Osteocyte (in vitro differentiated cells): ENCODE measurements at regions not wholly inside any gene's neighbourhood (a gene's known extent, or its start where the extent isn't known, plus 50 kb on each side); places are given as distances from the start of the nearest gene placed in this dataset.
"Not testable (repeated sequence)": the region's sequence is repeated elsewhere in the genome, so short reads cannot be mapped to it uniquely, and the experiment has no call there.

ENCODE experiments used
- DNase-seq: peaks from one replicate; pipeline ENCODE4 v3.0.0; 2021; ENCODE audit warnings: mixed read lengths; ENCODE audit not compliant: unreplicated experiment; ENCODE audit errors: extremely low spot score
- H3K27ac Mint-ChIP-seq: one replicate; pipeline ENCODE4 v1.8.0; 2021; ENCODE audit warnings: mild to moderate bottlenecking, mixed read lengths; ENCODE audit not compliant: unreplicated experiment
- H3K27me3 Mint-ChIP-seq: one replicate; pipeline ENCODE4 v1.8.0; 2021; ENCODE audit warnings: mixed read lengths; ENCODE audit not compliant: unreplicated experiment
- H3K36me3 Mint-ChIP-seq: one replicate; pipeline ENCODE4 v1.8.0; 2021; ENCODE audit warnings: mixed read lengths; ENCODE audit not compliant: unreplicated experiment
- H3K4me1 Mint-ChIP-seq: one replicate; pipeline ENCODE4 v1.8.0; 2021; ENCODE audit warnings: mixed read lengths; ENCODE audit not compliant: unreplicated experiment
- H3K4me3 Mint-ChIP-seq: one replicate; pipeline ENCODE4 v1.8.0; 2021; ENCODE audit warnings: mild to moderate bottlenecking, moderate library complexity, mixed read lengths; ENCODE audit not compliant: unreplicated experiment
- H3K9me3 Mint-ChIP-seq: one replicate; pipeline ENCODE4 v1.8.0; 2021; ENCODE audit warnings: mixed read lengths; ENCODE audit not compliant: unreplicated experiment
- TF ChIP-seq, protein P1 (sequence below): fragments of 200-600 bp; sonication (generic); IDR thresholded peaks from 2 replicates; pipeline ENCODE4 v1.5.0; 2021; ENCODE audit warnings: antibody characterized with exemption, mild to moderate bottlenecking, moderate library complexity

DNA sequence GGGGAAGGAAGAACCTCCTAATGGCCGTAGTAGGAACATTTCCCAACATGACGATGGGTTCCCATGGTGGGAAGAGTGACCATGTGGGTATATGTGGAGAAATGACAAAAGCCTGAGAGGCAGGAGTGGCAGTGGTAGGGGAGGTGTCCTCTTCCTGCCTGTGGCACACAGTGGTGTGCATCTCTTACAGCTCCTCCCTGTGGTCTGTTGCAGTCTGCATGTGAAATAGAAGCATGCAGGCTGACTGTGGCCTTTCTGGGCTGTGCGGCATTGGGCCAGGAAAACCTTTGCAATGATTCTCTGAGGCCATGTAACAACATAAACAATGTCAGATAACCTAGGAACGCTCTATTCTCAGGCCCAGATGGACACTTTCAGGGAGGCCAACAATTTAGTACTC is 84.0 kb downstream of the LACC1 start:
- Mint-ChIP-seq H3K4me1 (no peaks in the 10 kb centered on the region), H3K4me3 (no peak overlapping the region), H3K27me3 (no peaks in the 10 kb centered on the region), H3K9me3 (no peaks in the 10 kb centered on the region), H3K36me3 (no peaks in the 10 kb centered on the region), H3K27ac (no peak overlapping the region)
- no peak for DNase-seq
- TF ChIP-seq, protein P1, sequence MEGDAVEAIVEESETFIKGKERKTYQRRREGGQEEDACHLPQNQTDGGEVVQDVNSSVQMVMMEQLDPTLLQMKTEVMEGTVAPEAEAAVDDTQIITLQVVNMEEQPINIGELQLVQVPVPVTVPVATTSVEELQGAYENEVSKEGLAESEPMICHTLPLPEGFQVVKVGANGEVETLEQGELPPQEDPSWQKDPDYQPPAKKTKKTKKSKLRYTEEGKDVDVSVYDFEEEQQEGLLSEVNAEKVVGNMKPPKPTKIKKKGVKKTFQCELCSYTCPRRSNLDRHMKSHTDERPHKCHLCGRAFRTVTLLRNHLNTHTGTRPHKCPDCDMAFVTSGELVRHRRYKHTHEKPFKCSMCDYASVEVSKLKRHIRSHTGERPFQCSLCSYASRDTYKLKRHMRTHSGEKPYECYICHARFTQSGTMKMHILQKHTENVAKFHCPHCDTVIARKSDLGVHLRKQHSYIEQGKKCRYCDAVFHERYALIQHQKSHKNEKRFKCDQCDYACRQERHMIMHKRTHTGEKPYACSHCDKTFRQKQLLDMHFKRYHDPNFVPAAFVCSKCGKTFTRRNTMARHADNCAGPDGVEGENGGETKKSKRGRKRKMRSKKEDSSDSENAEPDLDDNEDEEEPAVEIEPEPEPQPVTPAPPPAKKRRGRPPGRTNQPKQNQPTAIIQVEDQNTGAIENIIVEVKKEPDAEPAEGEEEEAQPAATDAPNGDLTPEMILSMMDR = no peak

DNA sequence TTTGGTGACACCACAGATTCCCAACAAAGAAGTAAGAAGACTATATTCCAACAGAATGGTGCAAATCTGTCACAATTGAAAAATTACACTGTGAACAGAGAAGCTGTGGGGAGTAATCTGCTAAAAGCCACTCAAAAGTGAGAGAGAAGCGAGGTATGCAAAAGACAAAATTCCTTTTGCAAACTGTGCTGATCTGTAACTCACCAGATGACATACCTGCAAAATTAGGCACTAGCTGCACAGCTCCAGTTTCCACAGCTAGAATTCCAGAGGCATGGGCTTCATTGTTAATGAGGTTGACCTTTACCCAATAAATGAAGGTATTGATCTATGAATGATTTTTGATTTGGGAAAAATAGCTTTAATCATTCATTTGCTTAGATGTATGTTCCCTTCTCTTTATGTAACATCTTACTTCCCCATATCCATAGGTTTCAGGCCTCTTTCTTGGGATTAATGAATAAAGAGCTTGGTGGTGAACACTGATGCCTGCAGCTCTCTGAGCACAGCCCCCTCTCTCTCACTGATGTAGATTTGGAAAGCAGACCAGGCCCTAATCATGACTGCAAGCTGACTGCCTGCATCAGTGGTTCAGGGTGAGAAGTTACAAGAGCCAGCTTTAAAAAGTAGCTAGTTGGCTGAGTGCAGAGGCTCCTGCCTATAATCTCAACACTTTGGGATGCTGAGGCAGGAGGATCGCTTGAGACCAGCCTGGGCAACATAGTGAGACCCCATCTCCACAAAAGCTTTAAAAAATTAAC is 85.2 kb downstream of the LACC1 start:
- Mint-ChIP-seq H3K27ac (no peak overlapping the region), H3K4me1 (no peaks in the 10 kb centered on the region), H3K9me3 (no peaks in the 10 kb centered on the region), H3K36me3 (no peaks in the 10 kb centered on the region), H3K4me3 (no peak overlapping the region), H3K27me3 (no peaks in the 10 kb centered on the region)
- TF ChIP-seq, protein P1 = no peak
- DNase-seq = no peak

DNA sequence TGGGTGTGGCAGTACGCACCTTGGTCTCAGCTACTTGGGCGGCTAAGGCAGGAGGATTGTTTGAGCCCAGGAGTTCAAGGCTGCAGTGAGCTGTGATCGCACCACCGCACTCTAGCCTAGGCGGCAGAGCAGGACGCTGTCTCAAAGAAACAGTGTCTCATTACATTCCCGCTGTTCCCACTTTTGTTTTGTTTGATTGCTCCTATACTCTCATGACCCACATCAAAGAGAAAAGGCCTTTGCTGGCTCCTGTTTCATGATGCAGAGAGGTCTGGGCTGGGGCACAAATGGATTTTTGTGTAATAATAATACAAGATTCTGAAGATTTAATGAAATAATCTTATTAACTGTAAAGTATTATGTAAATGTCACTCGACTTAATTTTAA is 85.7 kb downstream of the LACC1 start:
- Mint-ChIP-seq H3K9me3 (no peaks in the 10 kb centered on the region), H3K27ac (no peak overlapping the region)

DNA sequence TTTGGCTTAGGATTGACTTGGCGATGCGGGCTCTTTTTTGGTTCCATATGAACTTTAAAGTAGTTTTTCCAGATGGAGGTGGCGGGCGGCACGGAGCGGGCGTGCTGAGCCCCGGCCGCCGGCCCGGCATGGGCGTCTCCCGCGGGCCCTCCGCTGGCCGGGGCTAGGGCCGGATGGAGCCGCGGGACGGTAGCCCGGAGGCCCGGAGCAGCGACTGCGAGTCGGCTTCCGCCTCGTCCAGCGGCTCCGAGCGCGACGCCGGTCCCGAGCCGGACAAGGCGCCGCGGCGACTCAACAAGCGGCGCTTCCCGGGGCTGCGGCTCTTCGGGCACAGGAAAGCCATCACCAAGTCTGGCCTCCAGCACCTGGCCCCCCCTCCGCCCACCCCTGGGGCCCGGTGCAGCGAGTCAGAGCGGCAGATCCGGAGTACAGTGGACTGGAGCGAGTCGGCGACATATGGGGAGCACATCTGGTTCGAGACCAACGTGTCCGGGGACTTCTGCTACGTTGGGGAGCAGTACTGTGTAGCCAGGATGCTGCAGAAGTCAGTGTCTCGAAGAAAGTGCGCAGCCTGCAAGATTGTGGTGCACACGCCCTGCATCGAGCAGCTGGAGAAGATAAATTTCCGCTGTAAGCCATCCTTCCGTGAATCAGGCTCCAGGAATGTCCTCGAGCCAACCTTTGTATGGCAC is 88.7 kb downstream of the LACC1 start:
- not testable (repeated sequence) for DNase-seq, H3K4me1 Mint-ChIP-seq, H3K36me3 Mint-ChIP-seq, H3K4me3 Mint-ChIP-seq, H3K9me3 Mint-ChIP-seq, H3K27me3 Mint-ChIP-seq, H3K27ac Mint-ChIP-seq

More for the DNA sequence above, 85.7 kb downstream of the LACC1 start:
- Mint-ChIP-seq H3K4me1 (no peaks in the 10 kb centered on the region), H3K4me3 (no peak overlapping the region), H3K36me3 (no peaks in the 10 kb centered on the region), H3K27me3 (no peaks in the 10 kb centered on the region)
- DNase-seq = no peak
- TF ChIP-seq, protein P1 = no peak

DNA sequence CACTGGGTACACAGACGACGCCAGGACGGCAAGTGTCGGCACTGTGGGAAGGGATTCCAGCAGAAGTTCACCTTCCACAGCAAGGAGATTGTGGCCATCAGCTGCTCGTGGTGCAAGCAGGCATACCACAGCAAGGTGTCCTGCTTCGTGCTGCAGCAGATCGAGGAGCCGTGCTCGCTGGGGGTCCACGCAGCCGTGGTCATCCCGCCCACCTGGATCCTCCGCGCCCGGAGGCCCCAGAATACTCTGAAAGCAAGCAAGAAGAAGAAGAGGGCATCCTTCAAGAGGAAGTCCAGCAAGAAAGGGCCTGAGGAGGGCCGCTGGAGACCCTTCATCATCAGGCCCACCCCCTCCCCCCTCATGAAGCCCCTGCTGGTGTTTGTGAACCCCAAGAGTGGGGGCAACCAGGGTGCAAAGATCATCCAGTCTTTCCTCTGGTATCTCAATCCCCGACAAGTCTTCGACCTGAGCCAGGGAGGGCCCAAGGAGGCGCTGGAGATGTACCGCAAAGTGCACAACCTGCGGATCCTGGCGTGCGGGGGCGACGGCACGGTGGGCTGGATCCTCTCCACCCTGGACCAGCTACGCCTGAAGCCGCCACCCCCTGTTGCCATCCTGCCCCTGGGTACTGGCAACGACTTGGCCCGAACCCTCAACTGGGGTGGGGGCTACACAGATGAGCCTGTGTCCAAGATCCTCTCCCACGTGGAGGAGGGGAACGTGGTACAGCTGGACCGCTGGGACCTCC is 89.4 kb downstream of the LACC1 start:
- DNase-seq, H3K27me3 Mint-ChIP-seq, H3K9me3 Mint-ChIP-seq, H3K4me1 Mint-ChIP-seq, H3K4me3 Mint-ChIP-seq, H3K27ac Mint-ChIP-seq, H3K36me3 Mint-ChIP-seq: not testable (repeated sequence)

DNA sequence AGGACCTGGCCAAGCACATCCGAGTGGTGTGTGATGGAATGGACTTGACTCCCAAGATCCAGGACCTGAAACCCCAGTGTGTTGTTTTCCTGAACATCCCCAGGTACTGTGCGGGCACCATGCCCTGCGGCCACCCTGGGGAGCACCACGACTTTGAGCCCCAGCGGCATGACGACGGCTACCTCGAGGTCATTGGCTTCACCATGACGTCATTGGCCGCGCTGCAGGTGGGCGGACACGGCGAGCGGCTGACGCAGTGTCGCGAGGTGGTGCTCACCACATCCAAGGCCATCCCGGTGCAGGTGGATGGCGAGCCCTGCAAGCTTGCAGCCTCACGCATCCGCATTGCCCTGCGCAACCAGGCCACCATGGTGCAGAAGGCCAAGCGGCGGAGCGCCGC is 90.2 kb downstream of the LACC1 start:
- not testable (repeated sequence) for H3K4me3 Mint-ChIP-seq, DNase-seq, H3K27me3 Mint-ChIP-seq, H3K27ac Mint-ChIP-seq, H3K4me1 Mint-ChIP-seq, H3K9me3 Mint-ChIP-seq, H3K36me3 Mint-ChIP-seq

DNA sequence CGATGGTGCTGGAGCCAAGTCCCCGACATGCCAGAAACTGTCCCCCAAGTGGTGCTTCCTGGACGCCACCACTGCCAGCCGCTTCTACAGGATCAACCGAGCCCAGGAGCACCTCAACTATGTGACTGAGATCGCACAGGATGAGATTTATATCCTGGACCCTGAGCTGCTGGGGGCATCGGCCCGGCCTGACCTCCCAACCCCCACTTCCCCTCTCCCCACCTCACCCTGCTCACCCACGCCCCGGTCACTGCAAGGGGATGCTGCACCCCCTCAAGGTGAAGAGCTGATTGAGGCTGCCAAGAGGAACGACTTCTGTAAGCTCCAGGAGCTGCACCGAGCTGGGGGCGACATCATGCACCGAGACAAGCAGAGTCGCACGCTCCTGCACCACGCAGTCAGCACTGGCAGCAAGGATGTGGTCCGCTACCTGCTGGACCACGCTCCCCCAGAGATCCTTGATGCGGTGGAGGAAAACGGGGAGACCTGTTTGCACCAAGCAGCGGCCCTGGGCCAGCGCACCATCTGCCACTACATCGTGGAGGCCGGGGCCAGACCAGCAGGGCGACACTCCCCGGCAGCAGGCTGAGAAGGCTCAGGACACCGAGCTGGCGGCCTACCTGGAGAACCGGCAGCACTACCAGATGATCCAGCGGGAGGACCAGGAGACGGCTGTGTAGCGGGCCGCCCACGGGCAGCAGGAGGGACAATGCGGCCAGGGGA is 91.0 kb downstream of the LACC1 start:
- not testable (repeated sequence) for DNase-seq, H3K4me3 Mint-ChIP-seq, H3K4me1 Mint-ChIP-seq, H3K9me3 Mint-ChIP-seq, H3K27me3 Mint-ChIP-seq, H3K36me3 Mint-ChIP-seq, H3K27ac Mint-ChIP-seq

DNA sequence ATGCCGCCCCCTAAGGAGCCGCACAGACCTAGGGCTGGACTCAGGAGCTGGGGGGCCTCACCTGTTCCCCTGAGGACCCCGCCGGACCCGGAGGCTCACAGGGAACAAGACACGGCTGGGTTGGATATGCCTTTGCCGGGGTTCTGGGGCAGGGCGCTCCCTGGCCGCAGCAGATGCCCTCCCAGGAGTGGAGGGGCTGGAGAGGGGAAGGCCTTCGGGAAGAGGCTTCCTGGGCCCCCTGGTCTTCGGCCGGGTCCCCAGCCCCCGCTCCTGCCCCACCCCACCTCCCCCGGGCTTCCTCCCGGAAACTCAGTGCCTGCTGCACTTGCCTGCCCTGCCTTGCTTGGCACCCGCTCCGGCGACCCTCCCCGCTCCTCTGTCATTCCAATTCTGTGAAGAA is 91.6 kb downstream of the LACC1 start:
- H3K4me1 Mint-ChIP-seq, H3K27me3 Mint-ChIP-seq: not testable (repeated sequence)

More for the DNA sequence above, 91.6 kb downstream of the LACC1 start:
- not testable (repeated sequence) for H3K36me3 Mint-ChIP-seq, DNase-seq, H3K9me3 Mint-ChIP-seq, H3K4me3 Mint-ChIP-seq, H3K27ac Mint-ChIP-seq
